ENCODE measurements at regions not wholly inside any gene's neighbourhood (a gene's known extent, or its start where the extent isn't known, plus 50 kb on each side); places are given as distances from the start of the nearest gene placed in this dataset.

DNA sequence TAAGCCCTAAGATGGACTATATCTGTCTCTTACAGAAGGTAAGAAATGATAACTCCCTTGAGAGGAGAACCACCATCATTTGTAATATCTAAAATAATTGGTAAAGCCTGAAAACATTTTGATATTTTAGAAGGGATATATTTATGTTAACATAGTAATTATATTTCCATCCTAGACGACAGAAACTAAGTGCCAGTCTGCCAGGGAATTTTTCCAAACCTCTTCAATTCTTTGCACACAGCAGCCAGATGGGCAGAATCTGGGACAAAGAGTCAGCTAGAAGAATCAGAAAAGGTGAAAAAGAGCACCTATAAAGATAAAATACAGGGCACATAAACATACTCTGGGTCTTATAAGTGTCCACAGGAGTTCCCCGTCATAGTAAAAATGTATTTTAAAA, 70.0 kb upstream of the CBLB start:
- DNase-seq (ENCODE audit: low spot score in 2 of 2) = no peak
- intact Hi-C loops (cut with DNase I; ENCODE audit: low total_unique reads) = no loop called here
- no peak overlapping the region for H3K4me3 ChIP-seq (ENCODE audit: low read depth, poor library complexity, severe bottlenecking)
- 59 to 65% methylated on average over 2 of the region's 2 CpGs for WGBS, 2 donors
- no peak for TF ChIP-seq POLR2A (IDR thresholded peaks at IDR 0.05)
- TF ChIP-seq, protein P1, sequence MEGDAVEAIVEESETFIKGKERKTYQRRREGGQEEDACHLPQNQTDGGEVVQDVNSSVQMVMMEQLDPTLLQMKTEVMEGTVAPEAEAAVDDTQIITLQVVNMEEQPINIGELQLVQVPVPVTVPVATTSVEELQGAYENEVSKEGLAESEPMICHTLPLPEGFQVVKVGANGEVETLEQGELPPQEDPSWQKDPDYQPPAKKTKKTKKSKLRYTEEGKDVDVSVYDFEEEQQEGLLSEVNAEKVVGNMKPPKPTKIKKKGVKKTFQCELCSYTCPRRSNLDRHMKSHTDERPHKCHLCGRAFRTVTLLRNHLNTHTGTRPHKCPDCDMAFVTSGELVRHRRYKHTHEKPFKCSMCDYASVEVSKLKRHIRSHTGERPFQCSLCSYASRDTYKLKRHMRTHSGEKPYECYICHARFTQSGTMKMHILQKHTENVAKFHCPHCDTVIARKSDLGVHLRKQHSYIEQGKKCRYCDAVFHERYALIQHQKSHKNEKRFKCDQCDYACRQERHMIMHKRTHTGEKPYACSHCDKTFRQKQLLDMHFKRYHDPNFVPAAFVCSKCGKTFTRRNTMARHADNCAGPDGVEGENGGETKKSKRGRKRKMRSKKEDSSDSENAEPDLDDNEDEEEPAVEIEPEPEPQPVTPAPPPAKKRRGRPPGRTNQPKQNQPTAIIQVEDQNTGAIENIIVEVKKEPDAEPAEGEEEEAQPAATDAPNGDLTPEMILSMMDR (IDR thresholded peaks at IDR 0.05) = no peak

GRCh38 chr3:105944276-105944675, 75.5 kb upstream of the CBLB start:
- intact Hi-C loops (cut with DNase I; ENCODE audit: low total_unique reads) = no loop called here

GRCh38 chr3:105944721-105945120, 75.9 kb upstream of the CBLB start:
- 76 to 79% methylated on average over 3 of the region's 3 CpGs for WGBS, 2 donors
- DNase-seq (ENCODE audit: low spot score in 2 of 2) = no peak
- intact Hi-C loops (cut with DNase I; ENCODE audit: low total_unique reads) = no loop called here
- TF ChIP-seq POLR2A (IDR thresholded peaks at IDR 0.05) = no peak
- no peak overlapping the region for H3K4me3 ChIP-seq (ENCODE audit: low read depth, poor library complexity, severe bottlenecking)

More at GRCh38 chr3:105944276-105944675, 75.5 kb upstream of the CBLB start:
- TF ChIP-seq, protein P1 (IDR thresholded peaks at IDR 0.05) = no peak
- TF ChIP-seq POLR2A (IDR thresholded peaks at IDR 0.05) = no peak
- no peak overlapping the region for H3K4me3 ChIP-seq (ENCODE audit: low read depth, poor library complexity, severe bottlenecking)
- DNase-seq (ENCODE audit: low spot score in 2 of 2) = no peak

DNA sequence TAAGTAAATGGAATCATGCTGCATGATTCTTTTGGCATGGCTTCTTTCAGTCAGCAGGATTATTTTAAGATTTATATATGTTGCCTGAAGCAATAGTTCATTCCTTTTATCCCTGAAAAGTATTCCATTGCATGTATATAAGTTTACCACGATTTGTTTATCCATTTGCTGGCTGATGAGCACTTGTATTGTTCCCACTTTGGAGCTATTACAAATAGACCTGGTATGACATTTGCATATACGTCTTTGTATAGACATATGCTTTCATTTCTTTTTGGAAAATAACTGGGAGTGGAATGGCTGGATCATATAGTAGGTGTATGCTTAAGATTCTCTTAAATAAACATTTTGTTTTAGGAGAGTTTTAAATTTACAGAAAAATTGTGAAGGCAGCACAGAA, 79.3 kb upstream of the CBLB start:
- TF ChIP-seq POLR2A (IDR thresholded peaks at IDR 0.05) = no peak
- TF ChIP-seq, protein P1 (IDR thresholded peaks at IDR 0.05) = no peak
- 43 to 53% methylated on average over 2 of the region's 2 CpGs for WGBS, 2 donors
- DNase-seq (ENCODE audit: low spot score in 2 of 2) = no peak
- H3K4me3 ChIP-seq (ENCODE audit: low read depth, poor library complexity, severe bottlenecking) = no peak overlapping the region
- intact Hi-C loops (cut with DNase I; ENCODE audit: low total_unique reads) = no loop called here

- 79 to 85% methylated on average over 2 of the region's 2 CpGs for WGBS, 2 donors
- no peak for DNase-seq (ENCODE audit: low spot score in 2 of 2)
- no peak overlapping the region for H3K4me3 ChIP-seq (ENCODE audit: low read depth, poor library complexity, severe bottlenecking)
- TF ChIP-seq POLR2A (IDR thresholded peaks at IDR 0.05) = no peak
- TF ChIP-seq, protein P1 (IDR thresholded peaks at IDR 0.05) = no peak
- intact Hi-C loops (cut with DNase I; ENCODE audit: low total_unique reads) = no loop called here
These were observed 82.2 kb upstream of the CBLB start for GRCh38 chr3:105950881-105951600.

GRCh38 chr3:105953831-105954230, 85.0 kb upstream of the CBLB start:
- TF ChIP-seq POLR2A (IDR thresholded peaks at IDR 0.05) = no peak
- 89 to 97% methylated on average over 1 of the region's 1 CpG for WGBS, 2 donors
- DNase-seq (ENCODE audit: low spot score in 2 of 2) = no peak
- no peak overlapping the region for H3K4me3 ChIP-seq (ENCODE audit: low read depth, poor library complexity, severe bottlenecking)
- intact Hi-C loops (cut with DNase I; ENCODE audit: low total_unique reads) = no loop called here

DNA sequence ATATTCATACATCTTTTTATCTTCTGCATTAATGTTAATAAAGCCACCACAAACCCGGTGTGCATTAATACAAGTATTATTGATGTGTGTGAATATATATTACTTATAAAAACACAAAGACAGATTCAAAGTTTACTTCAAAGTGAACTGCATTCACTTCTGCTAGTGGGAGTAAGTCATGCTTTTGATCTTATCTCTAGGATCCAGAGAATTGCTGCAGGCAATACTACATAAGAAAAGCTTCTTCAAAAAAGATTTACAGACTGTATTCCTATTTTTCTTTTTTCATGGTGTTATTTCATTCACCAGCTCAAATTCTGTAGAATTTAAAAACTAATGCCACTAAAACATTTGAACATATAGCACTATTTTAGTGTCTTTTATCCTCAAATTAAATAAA, 87.5 kb upstream of the CBLB start:
- intact Hi-C loops (cut with DNase I; ENCODE audit: low total_unique reads) = no loop called here

More for the DNA sequence above, 87.5 kb upstream of the CBLB start:
- H3K4me3 ChIP-seq (ENCODE audit: low read depth, poor library complexity, severe bottlenecking) = no peak overlapping the region
- TF ChIP-seq POLR2A (IDR thresholded peaks at IDR 0.05) = no peak
- TF ChIP-seq, protein P1 (IDR thresholded peaks at IDR 0.05) = no peak
- WGBS, 2 donors = 49 to 50% methylated on average over 1 of the region's 1 CpG
- no peak for DNase-seq (ENCODE audit: low spot score in 2 of 2)
